AG09319 (cell line): ENCODE measurements at regions not wholly inside any gene's neighbourhood (a gene's known extent, or its start where the extent isn't known, plus 50 kb on each side); places are given as distances from the start of the nearest gene placed in this dataset.

ENCODE experiments used
- DNase-seq: peaks from one replicate; pipeline ENCODE4 v3.0.0-alpha.2; 2010; ENCODE audit warnings: low read depth; ENCODE audit errors: extremely low read depth
- TF ChIP-seq, protein P1 (sequence below): IDR thresholded peaks from 2 replicates; pipeline ENCODE4 v1.5.1; 2011; ENCODE audit warnings: low read depth, mild to moderate bottlenecking, inconsistent platforms, low read length, moderate library complexity

DNA sequence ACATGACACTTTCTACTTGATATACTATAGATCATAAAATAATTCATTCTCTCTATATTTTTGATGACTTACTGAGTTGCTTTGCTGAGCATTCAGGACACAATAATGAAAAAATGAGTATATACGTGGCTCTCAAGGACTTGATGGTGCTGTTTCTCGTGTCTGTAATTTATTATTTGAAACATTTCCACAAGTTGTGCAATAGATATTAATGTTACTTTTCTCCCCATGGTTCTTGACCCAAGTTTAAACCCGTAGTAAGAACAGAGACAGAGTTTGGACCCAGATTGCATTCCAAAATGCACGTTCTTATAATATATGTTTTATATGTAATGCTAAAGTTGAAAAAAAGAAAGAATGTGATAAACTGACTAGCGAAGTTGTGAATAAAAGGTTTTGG lies 94.2 kb upstream of the FAM3C start:
- DNase-seq = no peak
- TF ChIP-seq, protein P1, sequence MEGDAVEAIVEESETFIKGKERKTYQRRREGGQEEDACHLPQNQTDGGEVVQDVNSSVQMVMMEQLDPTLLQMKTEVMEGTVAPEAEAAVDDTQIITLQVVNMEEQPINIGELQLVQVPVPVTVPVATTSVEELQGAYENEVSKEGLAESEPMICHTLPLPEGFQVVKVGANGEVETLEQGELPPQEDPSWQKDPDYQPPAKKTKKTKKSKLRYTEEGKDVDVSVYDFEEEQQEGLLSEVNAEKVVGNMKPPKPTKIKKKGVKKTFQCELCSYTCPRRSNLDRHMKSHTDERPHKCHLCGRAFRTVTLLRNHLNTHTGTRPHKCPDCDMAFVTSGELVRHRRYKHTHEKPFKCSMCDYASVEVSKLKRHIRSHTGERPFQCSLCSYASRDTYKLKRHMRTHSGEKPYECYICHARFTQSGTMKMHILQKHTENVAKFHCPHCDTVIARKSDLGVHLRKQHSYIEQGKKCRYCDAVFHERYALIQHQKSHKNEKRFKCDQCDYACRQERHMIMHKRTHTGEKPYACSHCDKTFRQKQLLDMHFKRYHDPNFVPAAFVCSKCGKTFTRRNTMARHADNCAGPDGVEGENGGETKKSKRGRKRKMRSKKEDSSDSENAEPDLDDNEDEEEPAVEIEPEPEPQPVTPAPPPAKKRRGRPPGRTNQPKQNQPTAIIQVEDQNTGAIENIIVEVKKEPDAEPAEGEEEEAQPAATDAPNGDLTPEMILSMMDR = no peak

DNA sequence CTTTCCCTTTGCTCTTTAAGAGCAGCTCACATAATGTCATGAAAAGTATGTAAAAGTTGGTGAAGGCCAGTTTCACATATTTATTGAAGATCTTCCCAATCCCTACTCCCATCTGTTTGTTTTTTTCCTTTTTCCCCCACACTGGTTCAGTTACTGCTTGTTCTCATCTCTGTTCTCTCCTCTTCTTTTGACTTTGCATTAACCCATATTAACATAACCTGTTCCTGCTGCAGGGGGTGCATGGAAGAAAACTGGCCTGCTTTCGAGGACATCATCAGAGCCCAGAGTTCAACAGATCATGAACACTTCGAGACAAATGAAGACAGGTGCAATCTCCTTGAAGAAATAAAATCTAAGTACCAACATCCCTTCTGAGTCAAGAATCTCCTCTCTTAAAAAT lies 93.3 kb upstream of the FAM3C start:
- TF ChIP-seq, protein P1 = no peak

DNA sequence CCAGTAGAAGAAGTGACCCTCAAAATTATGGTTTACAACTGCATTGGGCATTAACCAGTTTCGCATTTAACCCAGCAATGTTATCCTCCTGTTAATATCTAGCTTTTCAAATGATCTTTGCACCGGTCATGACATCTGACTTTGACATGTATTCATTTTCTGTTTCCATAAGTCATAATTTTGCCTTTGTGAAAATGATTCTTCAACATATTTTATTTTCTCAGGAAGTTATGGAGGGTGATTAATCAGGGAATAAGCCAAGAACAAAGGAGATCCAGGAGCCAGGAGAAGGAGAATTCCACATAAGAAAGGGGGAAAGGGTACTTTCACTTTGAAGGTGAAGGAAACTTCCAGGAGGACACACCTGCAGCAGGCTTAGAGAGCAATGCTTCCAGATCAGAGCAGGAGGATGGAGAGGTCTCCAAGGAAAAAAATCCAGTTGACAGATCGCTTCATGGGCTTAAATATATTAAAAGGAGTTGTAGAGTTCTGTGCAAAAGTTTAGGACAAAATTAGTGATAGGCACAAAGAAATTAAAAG lies 92.1 kb upstream of the FAM3C start:
- TF ChIP-seq, protein P1 = no peak
- no peak for DNase-seq

More for the DNA sequence above, 93.3 kb upstream of the FAM3C start:
- no peak for DNase-seq

DNA sequence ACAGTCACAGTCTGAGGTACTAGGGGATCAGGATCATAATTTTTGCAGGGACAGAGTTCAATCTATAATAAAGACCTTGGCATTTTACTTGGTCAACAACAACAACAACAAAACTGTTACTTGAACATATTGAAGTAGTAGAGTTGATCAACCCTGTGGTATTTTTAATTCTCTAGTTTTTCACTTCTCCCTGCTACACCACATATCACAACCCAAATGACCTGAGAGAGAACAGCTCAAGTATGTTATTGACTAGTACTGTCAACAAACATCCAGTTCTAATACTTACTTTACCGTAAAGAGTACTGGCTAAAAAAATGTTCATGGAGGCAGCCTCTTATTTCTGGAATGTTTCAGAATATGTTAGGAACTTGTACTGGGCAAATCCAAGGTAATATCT lies 90.5 kb upstream of the FAM3C start:
- DNase-seq = no peak
- TF ChIP-seq, protein P1 = no peak

DNA sequence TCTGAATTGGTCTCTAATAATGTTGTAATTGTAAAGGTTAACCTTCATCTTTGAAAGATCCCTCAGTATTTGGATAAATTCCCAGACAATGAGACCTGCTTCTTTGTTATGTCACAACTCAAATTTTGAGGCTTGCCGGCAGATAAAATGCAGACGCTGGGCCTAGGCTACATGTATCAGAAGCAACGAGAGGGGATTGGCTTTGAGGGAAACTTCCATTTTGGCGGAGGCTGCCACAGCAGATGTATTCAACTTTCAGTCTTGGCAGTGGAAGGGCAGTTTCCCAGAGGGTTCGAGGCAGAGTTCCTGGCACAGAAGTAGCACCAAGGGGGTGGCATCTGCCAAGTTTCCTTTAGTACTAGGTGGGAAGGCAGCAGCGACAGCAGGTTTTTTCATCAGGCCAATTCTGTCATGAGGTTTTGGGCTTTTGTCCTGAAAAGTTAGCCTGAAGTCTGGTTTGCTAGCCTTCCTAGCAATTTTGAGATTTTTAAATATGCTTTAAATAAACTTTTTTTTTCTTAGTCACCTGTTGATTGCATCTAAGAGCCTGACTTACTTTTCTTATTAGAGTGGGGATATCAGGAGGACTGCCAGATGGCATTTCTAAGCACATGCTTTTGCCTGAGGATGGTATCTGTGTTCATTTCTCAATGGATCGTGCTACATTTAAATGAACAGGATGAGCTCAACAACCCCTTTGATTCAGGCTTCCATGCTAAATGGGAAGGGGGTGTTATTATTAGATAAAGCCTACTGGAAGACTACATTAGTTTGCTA lies 89.5 kb upstream of the FAM3C start:
- TF ChIP-seq, protein P1 = no peak
- no peak for DNase-seq

DNA sequence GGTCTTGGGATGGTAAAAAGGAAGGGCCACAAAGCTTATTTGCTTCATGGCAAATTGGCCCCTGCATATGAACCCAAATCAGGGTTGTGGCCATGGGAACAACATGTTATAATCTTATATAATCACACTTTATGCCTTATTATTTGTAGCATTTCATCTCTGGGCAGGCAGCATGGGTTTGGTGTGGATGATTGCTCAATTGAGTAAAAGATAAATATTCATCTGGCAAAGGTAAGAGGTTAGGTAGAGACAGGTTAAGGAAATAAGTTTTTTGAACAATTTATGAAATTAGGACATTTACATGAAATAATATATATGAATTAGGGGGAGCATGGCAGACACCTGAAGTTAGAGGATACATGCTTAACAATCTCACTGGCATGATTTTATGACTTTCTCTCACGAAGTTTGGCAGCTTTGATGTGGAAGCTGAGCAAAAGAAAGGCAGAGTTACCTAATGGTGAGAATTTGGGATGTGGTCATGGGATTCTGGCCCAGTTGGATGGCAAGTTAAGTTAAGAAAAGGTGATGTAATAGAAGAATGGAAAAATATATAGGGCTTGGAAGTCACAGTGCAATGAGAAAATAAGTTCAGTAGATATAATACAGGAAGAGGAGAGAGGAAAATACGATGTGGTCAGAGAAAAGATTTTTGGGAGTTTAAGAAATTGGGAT lies 88.1 kb upstream of the FAM3C start:
- no peak for DNase-seq
- TF ChIP-seq, protein P1 = no peak
